ENCODE measurements at regions not wholly inside any gene's neighbourhood (a gene's known extent, or its start where the extent isn't known, plus 50 kb on each side); places are given as distances from the start of the nearest gene placed in this dataset.

- TF ChIP-seq CTCF (IDR thresholded peaks at IDR 0.05; ENCODE audit: low read length, missing control alignments): no peak
- no peak for DNase-seq (ENCODE audit: low read depth)
- no peak overlapping the region for H3K4me3 ChIP-seq (replicated peaks; ENCODE audit: low read depth, low read length)
These were observed 109.3 kb upstream of the TAF11L2 start for GRCh38 chr5:17388717-17389116.

- DNase-seq (ENCODE audit: low read depth): no peak
- H3K4me3 ChIP-seq (replicated peaks; ENCODE audit: low read depth, low read length): no peak overlapping the region
- TF ChIP-seq CTCF (IDR thresholded peaks at IDR 0.05; ENCODE audit: low read length, missing control alignments): no peak
These were observed 103.9 kb upstream of the TAF11L2 start for GRCh38 chr5:17394086-17394485.

GRCh38 chr5:17395106-17395880, 102.7 kb upstream of the TAF11L2 start:
- DNase-seq (ENCODE audit: low read depth): no peak
- no peak for TF ChIP-seq CTCF (IDR thresholded peaks at IDR 0.05; ENCODE audit: low read length, missing control alignments)
- H3K4me3 ChIP-seq (replicated peaks; ENCODE audit: low read depth, low read length): no peak overlapping the region

GRCh38 chr5:17396247-17396646, 101.8 kb upstream of the TAF11L2 start:
- TF ChIP-seq CTCF (IDR thresholded peaks at IDR 0.05; ENCODE audit: low read length, missing control alignments): no peak
- no peak for DNase-seq (ENCODE audit: low read depth)
- no peak overlapping the region for H3K4me3 ChIP-seq (replicated peaks; ENCODE audit: low read depth, low read length)

GRCh38 chr5:17398431-17398830, 99.6 kb upstream of the TAF11L2 start:
- TF ChIP-seq CTCF (IDR thresholded peaks at IDR 0.05; ENCODE audit: low read length, missing control alignments): no peak
- peak; percentile 74 for DNase-seq (ENCODE audit: low read depth)
- no peak overlapping the region for H3K4me3 ChIP-seq (replicated peaks; ENCODE audit: low read depth, low read length)

- no peak overlapping the region for H3K4me3 ChIP-seq (replicated peaks; ENCODE audit: low read depth, low read length)
- no peak for DNase-seq (ENCODE audit: low read depth)
- TF ChIP-seq CTCF (IDR thresholded peaks at IDR 0.05; ENCODE audit: low read length, missing control alignments): no peak
These were observed 98.9 kb upstream of the TAF11L2 start for GRCh38 chr5:17398866-17399835.

All from fibroblast of pulmonary artery (primary cell).